Spleen (tissue), 11 donors: ENCODE measurements at regions not wholly inside any gene's neighbourhood (a gene's known extent, or its start where the extent isn't known, plus 50 kb on each side); places are given as distances from the start of the nearest gene placed in this dataset.

Experiments
- DNase-seq: peaks from one replicate; pipeline ENCODE4 v3.0.0-alpha.2; 2020
- H3K27ac ChIP-seq, 8 donors: fragments of 200-600 bp; sonication (generic) in 7 of 8; 1 replicate in 4 of 8; 2 replicates in 4 of 8; pipeline versions ENCODE4 v1.5.0 to v1.8.0; 2016 to 2021; ENCODE audit warnings: inconsistent platforms in 4 of 8, mild to moderate bottlenecking in 4 of 8, moderate library complexity in 1 of 8
- H3K27me3 ChIP-seq, 7 donors: fragments of 200-600 bp; sonication (generic) in 6 of 7; replicated peaks in 1 of 7; 1 replicate in 4 of 7; 2 replicates in 3 of 7; pipeline versions ENCODE4 v1.5.0 to v1.8.0; 2016 to 2021; ENCODE audit warnings: inconsistent platforms in 3 of 7, mild to moderate bottlenecking in 1 of 7
- H3K36me3 ChIP-seq, 6 donors: fragments of 200-600 bp; sonication (generic) in 5 of 6; 1 replicate in 4 of 6; 2 replicates in 2 of 6; pipeline versions ENCODE4 v1.5.0 to v1.8.0; 2016 to 2021; ENCODE audit warnings: inconsistent platforms in 2 of 6
- H3K4me1 ChIP-seq, 6 donors: fragments of 200-600 bp; sonication (generic) in 5 of 6; 1 replicate in 3 of 6; 2 replicates in 3 of 6; pipeline versions ENCODE4 v1.5.0 to v1.8.0; 2016 to 2021; ENCODE audit warnings: inconsistent platforms in 3 of 6
- H3K4me3 ChIP-seq, 8 donors: fragments of 200-600 bp; sonication (generic) in 7 of 8; 1 replicate in 4 of 8; 2 replicates in 4 of 8; pipeline versions ENCODE4 v1.5.0 to v1.8.0; 2016 to 2021; ENCODE audit warnings: inconsistent platforms in 4 of 8, mild to moderate bottlenecking in 4 of 8, moderate library complexity in 2 of 8
- H3K9me3 ChIP-seq, 8 donors: fragments of 200-600 bp; sonication (generic) in 7 of 8; 1 replicate in 4 of 8; 2 replicates in 4 of 8; pipeline versions ENCODE4 v1.5.0 to v1.8.0; 2016 to 2021; ENCODE audit warnings: inconsistent platforms in 4 of 8
- CTCF ChIP-seq, 11 experiments: fragments of 200-600 bp in 7 of 11; fragments of 450-650 bp in 4 of 11; sonication (generic) in 4 of 11; IDR thresholded peaks in 8 of 11; conservative IDR thresholded peaks in 3 of 11; 1 replicate in 7 of 11; 2 replicates in 4 of 11; pipeline versions ENCODE4 v1.4.0 to v1.8.0; 2016 to 2021; ENCODE audit warnings: antibody characterized with exemption in 11 of 11, inconsistent platforms in 4 of 11, mild to moderate bottlenecking in 1 of 11
- POLR2A ChIP-seq, 3 donors: fragments of 450-650 bp; IDR thresholded peaks; one replicate each; pipeline ENCODE4 v1.5.1; 2017; ENCODE audit warnings: antibody characterized with exemption in 3 of 3, mild to moderate bottlenecking in 1 of 3
- POLR2AphosphoS5 ChIP-seq, 3 donors: sonication (generic); formaldehyde crosslinking; IDR thresholded peaks; one replicate each; pipeline ENCODE4 v1.5.1; 2017; ENCODE audit warnings: antibody characterized with exemption in 3 of 3
- whole genome bisulfite sequencing, 5 donors: extraction: QIAGEN DNeasy Blood & Tissue Kit in 3 of 5; methylation state at CpG; one replicate each; pipeline versions ENCODE4 v1.1.5 to v1.1.7; 2013 to 2018; 5-methylcytosine and 5-hydroxymethylcytosine counted together
- intact Hi-C: fragments of 100-400 bp; cut with DNase I; formaldehyde crosslinking; loops from one replicate; pipeline ENCODE4 v1.15.0; 2023; ENCODE audit warnings: low total_unique reads
- donor health status: healthy with polysubstance abuse.
- donor health status: DM: no; HTN: no; CAD: no; lungs with moderate emphysema.
- donor health status: DM: no; HTN: no; CAD: no.
- donor health status: Bipolar disorder and iron deficiency.
- donor health status: healthy.
- donor health status: DM: no; HTN: no; CAD: no.
- donor health status: DM: yes; HTN: yes; CAD: no.

DNA sequence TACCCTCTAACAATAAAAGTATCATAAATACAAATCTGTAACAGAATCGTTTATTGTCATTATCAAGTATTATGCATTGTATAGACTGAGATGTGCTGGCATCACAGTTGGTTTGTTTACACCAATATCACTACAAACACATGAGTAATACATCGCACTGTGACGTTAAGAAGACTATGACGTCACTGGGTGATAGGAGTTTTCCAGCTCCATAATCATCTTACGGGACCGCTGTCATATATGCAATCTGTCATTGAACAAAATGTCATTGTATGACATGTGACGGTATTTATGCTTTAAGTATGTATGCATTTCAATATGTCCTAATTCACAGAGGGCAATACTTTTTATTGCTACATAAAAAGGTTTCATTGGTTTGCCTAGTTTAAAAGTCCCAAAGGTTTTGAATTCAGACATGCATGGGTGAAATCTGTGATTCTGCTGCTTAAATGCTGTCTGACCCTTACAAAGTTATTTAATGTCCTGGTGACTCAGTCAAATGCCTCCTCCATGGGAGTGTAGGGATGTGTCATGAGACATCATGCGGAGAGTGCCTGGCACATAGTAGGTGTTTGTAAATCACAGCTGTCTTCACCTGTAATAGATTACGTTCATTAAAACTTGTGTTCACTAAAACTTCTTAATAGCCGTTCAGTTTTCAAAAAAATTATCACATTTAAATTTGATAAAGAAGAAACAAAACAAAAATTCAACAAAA lies 160.7 kb upstream of the PDE10A start:
- Histone ChIP-seq H3K4me1 (no peaks in the 10 kb centered on the region), H3K27me3 (peaks cover 0 to 42% (median 7%) of the 10 kb centered on the region in 7 donors), H3K4me3 (no peak overlapping the region), H3K9me3 (no peaks in the 10 kb centered on the region), H3K36me3 (no peaks in the 10 kb centered on the region), H3K27ac (no peak overlapping the region)
- TF ChIP-seq POLR2AphosphoS5 (IDR thresholded peaks at IDR 0.05), result no peak
- no peak for TF ChIP-seq CTCF (IDR thresholded peaks at IDR 0.05 in 8 of 11, conservative IDR thresholded peaks at IDR 0.05 in 3 of 11)
- no peak for TF ChIP-seq POLR2A (IDR thresholded peaks at IDR 0.05)
- DNase-seq, result no peak
- intact Hi-C loops, result no loop called here
- 93 to 96% (median 95%) methylated on average over 10 of the region's 10 CpGs for WGBS, 5 donors

GRCh38 chr6:165822501-165822900 lies 159.5 kb upstream of the PDE10A start:
- intact Hi-C loops, result no loop called here
- no peak for TF ChIP-seq POLR2AphosphoS5 (IDR thresholded peaks at IDR 0.05)
- no peak for TF ChIP-seq POLR2A (IDR thresholded peaks at IDR 0.05)
- TF ChIP-seq CTCF (IDR thresholded peaks at IDR 0.05 in 8 of 11, conservative IDR thresholded peaks at IDR 0.05 in 3 of 11), result no peak
- Histone ChIP-seq H3K27me3 (peaks cover 0 to 54% (median 8%) of the 10 kb centered on the region in 7 donors), H3K27ac (no peak overlapping the region), H3K36me3 (no peaks in the 10 kb centered on the region), H3K4me3 (no peak overlapping the region), H3K4me1 (no peaks in the 10 kb centered on the region), H3K9me3 (no peaks in the 10 kb centered on the region)
- WGBS, 5 donors, result 91 to 93% (median 92%) methylated on average over 7 of the region's 7 CpGs
- no peak for DNase-seq

DNA sequence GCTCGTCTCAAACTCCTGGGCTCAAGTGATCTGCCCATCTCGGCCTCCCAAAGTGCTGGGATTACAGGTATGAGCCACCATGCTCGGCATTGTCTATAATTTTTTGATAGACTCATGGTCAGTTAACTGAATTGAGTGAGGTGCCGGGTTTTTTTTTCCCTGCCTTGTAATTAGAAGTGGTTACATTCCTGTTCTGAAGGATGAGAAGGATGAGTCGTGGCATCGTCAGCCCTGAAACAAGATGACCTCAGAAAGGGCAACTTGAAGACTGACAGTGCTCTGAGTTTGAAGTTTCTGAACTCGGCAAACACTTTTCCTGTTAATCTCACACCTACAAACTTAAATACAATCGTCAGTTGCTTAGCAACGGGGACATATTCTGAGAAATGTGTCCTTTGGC lies 158.7 kb upstream of the PDE10A start:
- no peaks in the 10 kb centered on the region for H3K9me3 ChIP-seq
- TF ChIP-seq POLR2AphosphoS5 (IDR thresholded peaks at IDR 0.05) (no peak), CTCF (IDR thresholded peaks at IDR 0.05 in 8 of 11, conservative IDR thresholded peaks at IDR 0.05 in 3 of 11) (no peak), POLR2A (IDR thresholded peaks at IDR 0.05) (no peak)
- H3K4me1 ChIP-seq, result no peaks in the 10 kb centered on the region
- no peak for DNase-seq
- H3K4me3 ChIP-seq, result no peak overlapping the region
- intact Hi-C loops, result no loop called here
- 80 to 88% (median 82%) methylated on average over 9 of the region's 9 CpGs for WGBS, 5 donors
- peaks cover 0 to 62% (median 8%) of the 10 kb centered on the region in 7 donors for H3K27me3 ChIP-seq
- H3K27ac ChIP-seq, result no peak overlapping the region
- H3K36me3 ChIP-seq, result no peaks in the 10 kb centered on the region

- Histone ChIP-seq H3K27me3 (peaks cover 0 to 68% (median 8%) of the 10 kb centered on the region in 7 donors), H3K4me1 (no peaks in the 10 kb centered on the region), H3K9me3 (no peaks in the 10 kb centered on the region), H3K36me3 (no peaks in the 10 kb centered on the region), H3K27ac (no peak overlapping the region), H3K4me3 (no peak overlapping the region)
- WGBS, 5 donors, result 56 to 88% (median 73%) methylated on average over 6 of the region's 6 CpGs
- intact Hi-C loops, result no loop called here
- DNase-seq, result no peak
- TF ChIP-seq POLR2AphosphoS5 (IDR thresholded peaks at IDR 0.05) (no peak), CTCF (IDR thresholded peaks at IDR 0.05 in 8 of 11, conservative IDR thresholded peaks at IDR 0.05 in 3 of 11) (no peak), POLR2A (IDR thresholded peaks at IDR 0.05) (no peak)
These were observed 157.9 kb upstream of the PDE10A start for GRCh38 chr6:165820934-165821333.
